SK-N-SH (cell line): ENCODE measurements at regions not wholly inside any gene's neighbourhood (a gene's known extent, or its start where the extent isn't known, plus 50 kb on each side); places are given as distances from the start of the nearest gene placed in this dataset.

Experiments
- CTCF ChIP-seq: fragments of 200-600 bp; sonication (generic); IDR thresholded peaks from 2 replicates; pipeline ENCODE4 v1.6.1; 2017; ENCODE audit warnings: antibody characterized with exemption, mild to moderate bottlenecking, moderate library complexity
- EP300 ChIP-seq, 2 experiments: IDR thresholded peaks; 2 replicates each; pipeline versions ENCODE4 v1.4.0 to v1.6.1; 2012; ENCODE audit warnings: borderline replicate concordance in 1 of 2, low read depth in 1 of 2, low read length in 1 of 2
- GABPA ChIP-seq: IDR thresholded peaks from 2 replicates; pipeline ENCODE4 v1.4.0; 2012; ENCODE audit warnings: low read depth, mild to moderate bottlenecking
- MAX ChIP-seq: IDR thresholded peaks from 2 replicates; pipeline ENCODE4 v1.4.0; 2012; ENCODE audit warnings: low read depth
- NFIC ChIP-seq: IDR thresholded peaks from 2 replicates; pipeline ENCODE4 v1.4.0; 2012; ENCODE audit warnings: borderline replicate concordance
- PBX3 ChIP-seq: IDR thresholded peaks from 2 replicates; pipeline ENCODE4; 2012
- RFX5 ChIP-seq: IDR thresholded peaks from 2 replicates; pipeline ENCODE4 v1.6.1; 2012; ENCODE audit warnings: mild to moderate bottlenecking, improper control_type of control experiment, low read length
- SMC3 ChIP-seq: IDR thresholded peaks from 2 replicates; pipeline ENCODE4 v1.6.1; 2012; ENCODE audit warnings: low read depth, low read length, improper control_type of control experiment

GRCh38 chr6:138600261-138600660 is 101.0 kb upstream of the NHSL1 start:
- TF ChIP-seq SMC3 (no peak), PBX3 (no peak), GABPA (no peak), MAX (no peak), CTCF (no peak), NFIC (no peak), RFX5 (no peak), EP300 (IDR thresholded peaks at IDR 0.05; ENCODE audit: borderline replicate concordance in 1 of 2, low read depth in 1 of 2, low read length in 1 of 2) (no peak)
